GM18868 (cell line): ENCODE measurements at regions not wholly inside any gene's neighbourhood (a gene's known extent, or its start where the extent isn't known, plus 50 kb on each side); places are given as distances from the start of the nearest gene placed in this dataset.
A peak's percentile ranks its signal among the peaks of the same experiment; 100 is the strongest.
"Not testable (repeated sequence)": the region's sequence is repeated elsewhere in the genome, so short reads cannot be mapped to it uniquely, and the experiment has no call there.

Experiments used
- ATAC-seq: cut with Tn5 transposase; IDR thresholded peaks from one replicate; pipeline ENCODE4 v1.9.1; 2021; ENCODE audit warnings: mild to moderate bottlenecking, moderate library complexity; ENCODE audit not compliant: unreplicated experiment

DNA sequence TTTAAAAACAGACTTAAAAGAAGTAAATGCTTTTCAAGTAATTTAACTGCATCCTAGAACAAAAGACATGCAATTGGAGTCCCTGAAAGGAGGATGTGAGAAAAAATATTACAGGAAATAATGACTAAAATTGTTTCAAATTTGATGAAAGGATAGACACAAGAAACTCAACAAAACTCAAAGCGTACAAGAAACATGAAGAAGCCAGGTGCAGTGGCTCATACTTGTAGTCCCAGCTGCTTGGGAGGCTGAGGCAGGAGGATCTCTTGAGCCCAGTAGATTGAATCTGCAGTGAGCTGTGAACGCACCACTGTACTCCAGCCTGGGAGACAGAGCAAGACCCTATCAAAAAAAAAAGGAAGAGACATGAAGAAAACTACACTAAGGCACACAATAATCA lies 118.1 kb upstream of the SLC39A10 start:
- ATAC-seq, result no peak

DNA sequence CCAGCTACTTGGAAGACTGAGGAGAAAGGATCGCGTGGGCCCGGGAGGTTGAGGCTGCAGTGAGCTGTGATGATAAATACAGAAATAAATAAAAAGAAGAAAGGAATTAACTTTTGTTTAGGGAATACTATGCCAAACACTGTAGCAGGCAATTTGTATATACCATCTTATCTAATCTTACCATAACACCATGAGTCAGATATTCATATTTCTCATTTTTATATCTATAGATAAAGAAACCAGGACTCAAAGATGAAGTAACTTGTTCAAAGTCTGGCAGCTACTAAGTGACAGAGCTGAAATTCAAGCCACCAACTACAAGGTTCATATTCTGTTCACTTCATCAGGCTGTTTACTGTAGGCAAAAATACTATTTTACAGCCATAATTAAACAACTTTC lies 119.2 kb upstream of the SLC39A10 start:
- ATAC-seq, result no peak

- no peak for ATAC-seq
Observed at GRCh38 chr2:195536906-195537305, 120.1 kb upstream of the SLC39A10 start.

DNA sequence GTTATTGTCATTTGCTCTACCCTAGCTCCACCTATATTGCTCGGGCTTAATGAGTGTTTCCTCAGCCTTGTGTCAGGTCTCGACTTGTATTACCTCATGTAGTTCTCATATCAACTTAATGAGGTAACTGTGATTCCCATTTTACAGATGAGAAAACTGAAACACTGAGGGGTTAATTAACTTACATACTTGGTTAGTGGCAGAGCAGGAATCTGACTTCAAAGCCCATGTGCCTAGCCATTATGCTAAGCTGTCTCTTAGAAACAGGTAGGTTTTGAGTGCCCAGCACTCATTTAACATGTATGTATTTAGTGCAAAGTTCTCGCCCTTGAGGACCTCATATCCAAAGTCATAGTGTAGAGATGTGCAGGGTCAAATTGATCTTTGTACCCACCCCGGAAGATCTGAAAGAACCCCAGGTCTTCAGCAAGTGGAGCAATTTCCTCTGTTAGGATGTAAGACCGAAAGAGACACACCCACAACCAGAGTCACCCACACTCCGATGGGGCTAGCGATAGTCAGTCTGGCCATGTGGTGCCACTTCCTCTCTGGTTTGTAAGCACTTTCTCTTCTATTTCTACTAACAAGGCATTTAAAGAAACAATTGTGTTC lies 121.0 kb upstream of the SLC39A10 start:
- ATAC-seq, result peak; percentile 97

DNA sequence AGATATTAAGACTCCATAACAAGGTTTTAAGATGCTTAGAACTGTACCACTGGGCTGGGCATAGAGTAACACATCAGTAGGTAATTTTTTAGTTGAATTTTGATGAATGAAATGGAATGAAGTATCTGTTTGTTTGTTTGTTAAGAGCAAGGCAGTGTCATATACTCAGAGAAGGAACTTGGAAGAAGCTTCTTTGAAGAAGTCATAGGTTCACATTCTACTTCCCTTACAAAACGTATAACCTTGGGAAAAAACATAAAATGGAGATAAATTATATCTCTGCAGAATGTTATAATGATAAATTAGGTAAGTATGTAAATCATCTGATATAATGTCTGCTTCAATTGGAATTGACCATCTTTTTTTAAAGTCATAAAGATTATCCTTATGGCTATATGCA lies 122.1 kb upstream of the SLC39A10 start:
- ATAC-seq, result no peak

GRCh38 chr2:195533771-195534642 lies 123.0 kb upstream of the SLC39A10 start:
- no peak for ATAC-seq

DNA sequence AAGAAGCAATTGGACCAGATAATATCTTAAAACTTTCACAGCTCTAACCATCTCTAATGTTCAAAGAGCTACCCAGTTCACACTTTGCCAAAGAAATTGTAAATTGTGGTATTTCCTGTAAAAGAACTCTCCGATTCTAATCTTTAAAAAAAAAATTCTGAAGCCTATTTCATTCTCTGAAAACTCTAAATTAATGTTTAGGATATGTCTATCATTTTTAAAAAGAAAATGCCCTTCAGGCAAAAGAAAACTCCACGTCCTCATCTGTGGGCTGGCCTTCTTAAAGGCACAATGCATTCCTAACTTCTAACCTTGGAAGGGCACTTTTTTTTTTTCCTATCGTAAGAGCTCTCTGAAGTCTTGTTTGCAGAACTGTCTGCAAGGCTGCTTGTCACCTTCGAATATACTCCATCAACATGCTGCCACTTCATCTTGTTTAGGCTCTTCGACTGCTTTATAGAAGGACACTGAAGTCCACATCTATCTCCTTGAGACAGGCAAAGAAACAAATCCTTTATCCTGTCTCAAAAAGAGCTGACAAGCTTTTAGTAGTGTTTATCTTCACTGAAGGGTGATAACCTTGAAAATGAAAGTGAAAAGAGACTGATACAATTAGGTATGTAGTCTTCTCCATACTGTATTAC lies 124.3 kb upstream of the SLC39A10 start:
- peak; percentile 33 for ATAC-seq

- ATAC-seq, result no peak
Observed at GRCh38 chr2:195532255-195532627, 124.8 kb upstream of the SLC39A10 start.

DNA sequence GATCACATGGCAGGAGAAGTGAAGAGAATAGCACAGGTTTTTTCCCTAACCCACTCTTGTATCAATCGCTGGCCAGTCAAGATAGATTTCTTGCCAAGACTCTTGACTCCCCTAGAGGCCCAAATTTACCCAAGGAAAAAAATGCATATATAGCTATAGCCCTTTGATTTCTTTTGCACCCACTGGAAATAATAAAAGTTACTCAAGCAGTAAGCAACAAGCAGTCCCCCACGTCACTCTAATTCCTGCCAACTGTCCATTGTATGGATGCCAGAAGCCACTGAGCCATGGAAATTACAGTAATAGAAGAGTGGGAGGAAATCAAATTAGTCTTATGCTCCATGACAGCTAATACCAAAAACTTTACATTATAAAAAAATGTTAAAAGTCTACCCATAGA lies 125.3 kb upstream of the SLC39A10 start:
- ATAC-seq, result no peak

GRCh38 chr2:195523242-195523641 lies 133.8 kb upstream of the SLC39A10 start:
- ATAC-seq, result not testable (repeated sequence)

DNA sequence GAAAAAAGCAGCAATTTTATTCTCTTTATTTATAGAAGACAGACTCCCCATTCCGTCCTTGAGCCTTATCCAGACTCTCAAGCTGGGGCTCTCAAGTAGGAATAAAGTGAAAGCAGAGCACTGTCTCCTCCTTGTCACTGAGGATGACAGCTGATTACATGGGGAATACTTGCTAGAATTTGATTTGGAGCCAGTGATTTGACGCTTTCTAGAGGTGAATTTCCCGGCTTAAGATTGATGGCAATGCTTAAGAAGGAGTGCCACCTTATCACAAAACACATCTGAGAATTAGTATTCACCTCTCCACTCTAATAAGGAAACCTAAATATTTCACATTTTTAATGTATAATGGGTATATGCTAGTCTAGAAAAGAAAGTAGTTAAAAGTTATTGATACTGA lies 135.4 kb upstream of the SLC39A10 start:
- ATAC-seq, result no peak

GRCh38 chr2:195520671-195521155 lies 136.3 kb upstream of the SLC39A10 start:
- no peak for ATAC-seq

GRCh38 chr2:195515551-195515950 lies 141.5 kb upstream of the SLC39A10 start:
- no peak for ATAC-seq

DNA sequence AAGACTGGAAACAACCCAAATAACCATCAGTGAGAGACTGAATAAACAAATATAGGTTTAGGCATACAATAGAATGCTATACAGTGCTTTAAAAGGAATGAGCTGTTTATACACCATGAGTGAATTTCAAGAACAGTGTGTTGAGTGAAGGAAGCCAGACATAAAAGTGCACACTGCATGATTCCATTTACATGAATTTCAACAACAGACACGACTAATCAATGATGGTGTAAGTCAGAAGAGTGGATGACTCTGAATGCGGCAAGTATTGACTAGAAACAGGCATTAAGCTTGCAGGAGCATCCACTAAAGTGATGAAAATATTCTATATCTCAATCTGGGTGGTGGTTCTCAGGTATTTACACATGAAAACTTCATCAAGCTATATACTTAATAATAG lies 142.7 kb upstream of the SLC39A10 start:
- no peak for ATAC-seq

DNA sequence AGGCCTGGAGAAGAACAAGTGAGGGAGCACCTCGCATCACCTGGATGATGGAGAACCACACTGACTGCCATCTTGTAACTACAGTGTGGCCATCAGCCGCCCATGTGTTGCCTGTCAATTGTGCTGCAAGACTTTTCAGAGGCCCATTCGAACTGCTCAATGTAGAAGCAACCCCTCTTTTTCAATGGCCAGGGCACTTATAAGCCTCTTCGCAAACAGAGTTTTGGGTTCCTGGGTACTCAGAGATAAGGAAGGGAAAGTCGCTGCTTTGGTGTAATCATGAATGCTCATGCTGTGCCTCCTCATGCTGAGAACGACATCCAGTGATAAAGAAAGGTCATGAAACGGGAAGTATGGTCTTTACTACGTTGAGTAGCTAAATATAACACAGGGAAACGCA lies 143.9 kb upstream of the SLC39A10 start:
- ATAC-seq, result no peak

- ATAC-seq, result no peak
Observed at GRCh38 chr2:195509551-195509950, 147.5 kb upstream of the SLC39A10 start.

- no peak for ATAC-seq
Observed at GRCh38 chr2:195508139-195508455, 148.9 kb upstream of the SLC39A10 start.

GRCh38 chr2:195507447-195508138 lies 149.4 kb upstream of the SLC39A10 start:
- no peak for ATAC-seq

- ATAC-seq, result peak; percentile 92
Observed at GRCh38 chr2:195505701-195506100, 151.3 kb upstream of the SLC39A10 start.

DNA sequence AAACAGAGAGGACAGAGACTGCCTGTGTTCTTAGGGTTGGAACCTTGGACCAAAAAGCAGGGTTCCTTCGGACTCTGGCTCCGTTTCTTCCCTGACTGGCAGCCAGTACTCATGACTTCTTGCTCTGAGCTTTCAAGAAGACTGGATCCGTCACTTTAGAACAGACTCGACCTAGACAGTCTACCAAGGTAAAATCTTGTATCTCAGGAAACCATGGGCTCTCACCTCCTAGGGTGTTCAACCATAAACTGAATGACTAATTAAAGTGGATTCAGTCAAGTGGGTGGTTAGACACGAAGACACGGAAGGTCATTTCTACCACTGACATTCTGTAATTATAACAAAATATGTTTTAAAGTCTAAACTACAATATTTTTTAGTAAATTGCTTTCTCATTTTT lies 153.8 kb upstream of the SLC39A10 start:
- no peak for ATAC-seq

GRCh38 chr2:195501746-195502145 lies 155.3 kb upstream of the SLC39A10 start:
- no peak for ATAC-seq
